ENCODE measurements at regions not wholly inside any gene's neighbourhood (a gene's known extent, or its start where the extent isn't known, plus 50 kb on each side); places are given as distances from the start of the nearest gene placed in this dataset.
"Not testable (repeated sequence)": the region's sequence is repeated elsewhere in the genome, so short reads cannot be mapped to it uniquely, and the experiment has no call there.

DNA sequence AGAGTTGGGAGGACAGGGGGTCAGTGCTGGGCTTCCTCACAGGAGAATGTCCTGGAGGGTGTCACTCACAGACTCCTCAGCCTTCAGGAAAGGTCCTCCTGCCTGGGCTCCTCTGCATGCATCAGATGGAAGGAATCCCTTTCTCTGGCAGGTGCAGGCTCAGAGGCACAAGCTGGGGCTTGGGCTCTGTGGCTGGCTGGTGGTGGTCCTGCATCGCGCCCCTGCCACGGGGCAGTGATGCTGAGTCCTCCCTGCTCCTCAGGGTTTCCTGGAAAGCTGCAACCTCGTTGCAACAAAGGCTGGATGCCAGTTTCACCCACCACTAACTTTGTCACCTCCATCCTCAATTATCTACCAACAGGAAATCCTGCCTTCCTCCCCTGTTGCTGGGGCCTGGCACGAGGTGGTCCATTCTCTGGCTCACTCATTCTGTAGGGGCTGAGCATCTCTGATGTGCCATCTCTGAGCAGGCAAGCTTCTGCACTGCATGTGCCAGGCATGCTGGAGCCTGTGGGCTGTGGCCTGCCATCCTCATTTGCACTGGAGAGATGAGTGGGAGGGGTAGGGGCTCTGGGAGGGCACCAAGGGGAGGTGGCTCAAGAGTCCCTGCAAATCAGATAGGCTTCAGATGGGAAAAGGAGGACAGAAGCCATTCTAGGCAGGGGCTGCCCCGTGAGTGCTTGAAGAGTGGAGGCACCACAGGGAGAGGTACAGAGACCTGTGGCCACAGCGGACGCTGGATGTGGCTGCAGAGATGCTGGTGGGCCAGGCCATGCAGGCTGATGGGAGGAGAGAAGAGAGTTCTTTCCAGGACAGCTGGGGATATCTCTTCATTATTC, 272.6 kb upstream of the HS6ST1 start:
- no peak for DNase-seq

DNA sequence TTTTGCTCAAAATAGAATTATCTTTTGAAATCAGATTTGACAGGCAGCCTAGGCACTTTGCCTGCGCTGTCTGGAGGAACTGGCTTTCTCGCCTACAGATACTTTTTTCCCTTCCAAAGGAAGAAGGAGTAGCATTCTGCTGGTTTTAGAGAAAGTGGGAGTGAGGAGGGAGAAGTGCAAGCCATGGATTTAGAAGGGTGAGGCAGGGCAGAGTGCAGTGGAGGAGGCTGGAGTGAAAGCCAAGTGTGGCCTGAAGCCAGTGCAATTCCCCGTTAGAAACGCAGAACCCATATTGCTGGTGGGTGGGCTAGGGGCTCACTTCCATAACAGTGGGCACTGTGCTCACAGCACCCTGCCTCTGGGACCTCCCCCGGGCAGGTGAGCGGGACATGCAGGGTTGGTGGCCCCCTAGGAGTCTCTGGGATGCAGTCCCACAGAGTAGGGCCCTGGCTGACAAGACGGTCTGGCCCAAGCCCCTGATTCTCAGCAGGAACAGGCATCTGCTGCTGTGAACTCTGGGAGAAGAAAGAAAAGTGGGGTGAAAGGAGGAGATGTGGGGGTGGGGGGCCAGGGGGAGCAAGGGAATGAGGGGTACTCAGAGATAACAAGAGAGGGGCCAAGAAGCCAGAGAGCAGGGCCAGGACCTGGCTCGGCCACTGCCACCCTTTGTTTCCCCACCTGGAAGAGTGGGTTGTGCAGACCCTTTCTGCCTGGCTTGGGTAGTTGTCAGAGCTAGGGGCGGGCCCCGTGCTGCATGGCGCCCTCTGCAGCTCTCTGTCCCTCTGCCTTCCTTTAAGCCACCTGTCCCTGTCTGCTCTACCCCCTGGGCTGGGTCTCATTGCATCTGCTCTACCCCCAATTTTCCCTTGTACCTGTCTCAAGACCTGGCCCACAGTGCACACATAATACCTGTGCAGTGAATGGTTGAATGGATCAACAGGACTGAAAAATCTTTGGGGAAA, 273.5 kb upstream of the HS6ST1 start:
- DNase-seq: no peak

DNA sequence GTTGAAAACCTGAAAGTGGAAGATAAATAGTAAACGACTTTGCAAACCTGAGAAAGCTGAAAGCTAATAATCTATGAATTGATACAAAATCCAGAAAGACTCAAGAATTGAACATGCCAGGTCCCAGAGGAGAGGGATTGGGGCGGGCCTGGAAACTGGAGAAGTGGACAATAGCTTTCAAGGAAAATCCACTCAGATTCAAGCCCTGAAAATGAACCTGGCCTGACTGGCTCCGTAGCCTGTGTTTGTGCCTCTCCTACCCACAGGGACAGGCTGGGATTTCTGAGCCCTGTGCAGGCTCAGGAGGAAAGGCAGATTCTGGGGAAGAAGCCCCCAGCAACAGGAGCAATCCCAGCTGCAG, 274.8 kb upstream of the HS6ST1 start:
- DNase-seq: no peak

DNA sequence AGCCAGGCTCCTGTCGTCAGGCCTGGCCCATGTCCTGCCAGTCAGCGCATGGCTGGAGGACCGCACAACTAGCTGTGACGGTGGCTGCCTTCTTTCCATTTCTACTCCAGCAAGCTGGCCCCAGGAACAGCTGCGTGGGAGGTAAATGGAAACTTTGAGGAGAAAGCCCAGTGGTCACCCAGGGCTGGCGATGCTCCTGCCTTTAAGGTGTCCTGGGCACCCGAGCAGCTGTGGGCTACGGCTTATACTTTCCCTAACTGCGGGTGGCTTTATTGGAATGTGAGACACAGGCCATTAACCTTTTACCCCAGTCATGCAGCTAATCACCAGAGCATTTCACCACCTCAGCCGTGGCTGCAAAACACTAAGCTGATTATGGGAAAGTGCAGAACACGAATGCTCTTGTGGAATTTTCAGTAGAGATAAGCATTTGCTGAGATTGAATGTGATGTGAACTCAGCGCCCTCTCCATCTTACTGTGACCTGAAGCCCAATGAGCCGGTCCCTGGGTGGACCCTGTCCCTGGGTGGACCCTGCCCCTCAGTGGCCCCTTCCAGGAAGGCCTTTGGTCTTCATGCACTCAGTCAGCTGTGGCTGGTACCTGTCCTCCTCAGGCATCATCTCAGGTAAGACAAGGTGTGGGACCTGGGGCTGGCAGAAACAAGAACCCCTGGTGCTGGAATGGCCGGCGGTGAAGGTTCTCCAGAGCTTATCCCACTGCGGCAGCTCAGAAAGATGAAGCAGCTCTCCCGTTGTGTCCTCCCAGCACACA, 275.4 kb upstream of the HS6ST1 start:
- no peak for DNase-seq

DNA sequence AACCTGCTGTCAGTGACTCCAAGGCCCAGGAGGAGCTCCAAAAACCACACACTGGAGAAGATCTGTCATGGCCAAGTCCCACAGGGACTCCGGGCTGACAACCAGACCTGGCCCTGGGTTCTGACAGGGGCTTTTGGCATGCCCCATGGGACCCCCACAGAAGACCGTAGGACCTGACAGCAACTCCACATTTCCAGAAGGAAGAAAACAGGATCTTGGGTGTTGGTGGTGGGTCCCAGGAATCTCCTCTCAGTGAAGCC, 275.9 kb upstream of the HS6ST1 start:
- DNase-seq: no peak

DNA sequence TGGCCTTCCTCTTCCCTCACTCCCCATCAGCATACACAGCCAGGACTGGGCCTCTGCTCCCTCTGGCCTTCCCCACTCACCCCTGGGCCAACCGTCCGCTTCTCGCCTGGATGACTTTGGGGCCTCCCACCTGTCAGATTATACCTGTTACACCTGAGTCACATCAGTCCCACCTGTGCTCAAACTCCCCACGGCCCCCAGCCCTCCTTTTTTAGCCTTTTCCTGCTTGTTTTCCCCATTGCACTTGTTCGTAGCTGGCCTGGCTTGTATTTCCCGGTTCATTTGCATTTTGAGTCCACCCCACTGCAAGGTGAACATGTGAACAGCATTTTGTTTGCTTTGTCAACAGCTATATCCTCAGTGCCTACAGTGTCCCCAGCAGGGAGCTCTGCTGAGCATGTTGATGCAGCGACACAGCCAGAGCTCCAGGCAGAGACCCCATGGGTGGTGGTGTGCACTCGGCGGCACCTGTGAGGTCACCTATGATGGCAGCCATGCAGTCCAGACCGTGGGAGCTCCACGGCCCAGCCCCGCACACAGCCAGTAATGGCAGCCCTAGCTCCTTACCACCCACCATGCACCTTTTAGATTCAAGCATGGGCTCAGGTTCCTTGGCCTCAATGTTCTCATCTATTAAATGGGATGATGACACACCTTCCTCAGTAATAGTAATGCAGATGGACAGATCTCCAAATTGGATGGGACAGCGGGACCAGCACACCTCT, 276.4 kb upstream of the HS6ST1 start:
- DNase-seq: no peak

DNA sequence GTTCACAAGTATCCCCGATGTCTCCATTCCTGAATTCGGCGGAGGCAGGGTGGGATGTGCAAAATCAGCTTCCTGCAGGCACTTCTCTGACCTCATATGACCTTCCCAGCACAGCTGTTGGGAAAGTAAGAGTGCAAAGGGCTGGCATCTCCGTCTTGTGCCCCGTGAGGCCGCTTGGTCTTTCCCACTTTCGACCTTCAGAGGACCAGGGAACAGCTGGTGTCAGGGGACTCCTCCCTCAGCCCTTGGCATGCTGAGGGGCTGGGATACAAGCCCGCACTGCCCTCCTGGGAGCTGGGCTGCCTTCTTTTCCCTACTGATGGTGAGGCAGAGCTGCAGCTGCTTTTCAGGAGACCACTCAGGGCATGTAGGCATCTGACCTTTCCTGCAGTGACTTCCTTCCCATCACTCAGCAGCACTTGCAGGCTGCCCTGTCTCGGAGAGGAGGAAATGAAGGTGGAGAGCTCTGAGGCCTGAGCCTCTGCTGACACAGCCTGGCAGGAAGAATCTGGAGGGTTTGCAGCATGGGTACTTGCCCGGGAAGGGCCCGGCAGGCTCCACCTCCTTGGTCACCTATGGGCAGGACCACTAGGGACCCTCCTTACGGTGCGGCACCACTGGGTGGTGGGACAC, 277.2 kb upstream of the HS6ST1 start:
- no peak for DNase-seq

DNA sequence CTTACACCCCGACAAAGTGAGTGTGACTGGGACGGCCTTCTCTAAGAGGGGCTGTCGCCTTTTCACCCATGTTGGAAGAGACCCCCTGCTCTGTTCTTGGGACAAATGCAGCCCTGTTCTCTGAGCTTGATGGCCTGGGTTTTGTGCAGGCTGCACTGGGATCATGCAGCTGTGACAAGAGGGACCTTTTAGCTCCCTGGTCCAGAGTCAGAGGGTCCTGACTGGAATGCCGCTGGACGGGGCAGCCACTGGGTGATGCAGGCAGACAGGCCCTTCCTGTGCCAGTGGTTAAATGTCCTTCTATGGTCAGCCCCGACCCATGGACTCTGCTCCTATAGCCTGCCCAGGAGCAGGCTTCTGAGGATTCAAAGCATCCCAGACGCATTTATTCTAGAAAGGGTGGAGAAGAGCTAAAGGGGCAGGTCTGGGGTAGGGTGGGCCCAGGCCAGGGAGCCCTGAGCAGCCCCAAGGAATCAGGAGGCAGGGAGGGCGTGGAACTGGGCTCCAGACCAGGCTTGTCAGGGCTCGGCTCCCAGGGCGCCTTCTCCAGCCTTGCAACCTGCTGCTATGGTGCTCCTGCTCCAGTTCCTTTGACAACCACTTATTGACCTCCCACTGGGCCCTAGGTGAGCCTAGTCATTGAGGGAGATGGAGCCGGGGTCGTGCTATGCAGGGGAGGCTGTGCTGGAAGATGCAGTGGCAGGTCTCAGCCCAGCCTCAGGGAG, 277.9 kb upstream of the HS6ST1 start:
- DNase-seq: no peak

DNA sequence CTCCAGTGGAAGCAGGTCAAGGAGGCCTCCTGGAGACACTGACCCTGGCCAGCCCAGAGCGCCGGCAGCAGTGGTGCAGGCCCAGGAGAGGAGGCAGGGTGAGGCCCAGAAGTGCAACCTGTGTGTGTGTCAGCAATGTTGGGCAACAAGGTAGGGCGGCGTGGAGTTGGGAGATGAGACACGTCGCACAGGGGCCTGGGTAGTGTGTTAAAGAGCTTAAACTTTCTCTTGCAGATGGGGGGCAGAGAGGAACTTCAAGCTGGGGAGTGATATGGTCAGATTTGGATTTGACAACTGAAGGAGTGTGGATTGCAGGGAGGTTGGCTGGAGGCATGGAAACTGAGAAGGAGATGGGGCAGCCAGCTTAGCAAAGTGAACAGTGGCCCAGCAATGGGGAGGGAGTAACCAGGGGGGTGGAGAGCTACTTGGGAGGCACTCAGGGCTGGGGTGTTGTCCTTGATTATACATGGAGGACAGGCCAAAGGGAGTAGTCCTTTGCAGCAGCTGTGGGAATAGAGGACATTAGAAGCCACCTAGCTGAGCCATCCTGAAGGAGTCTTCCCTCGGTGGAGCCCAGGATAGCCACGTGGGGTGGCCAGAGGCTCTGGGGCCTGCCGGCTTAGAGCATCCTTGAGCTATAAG, 278.6 kb upstream of the HS6ST1 start:
- DNase-seq: no peak

DNA sequence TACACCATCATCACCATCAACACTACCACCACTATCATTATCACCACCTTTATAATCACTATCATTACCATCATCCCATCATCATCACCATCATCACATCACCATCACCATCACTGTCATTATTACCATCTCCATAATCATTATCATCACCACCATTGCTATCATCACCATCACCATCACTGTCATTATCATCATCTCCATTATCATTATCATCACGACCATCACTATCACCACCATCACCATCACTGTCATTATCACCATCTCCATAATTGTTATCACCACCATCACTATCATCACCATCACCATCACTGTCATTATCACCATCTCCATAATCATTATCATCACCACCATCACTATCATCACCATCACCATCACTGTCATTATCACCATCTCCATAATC, 279.6 kb upstream of the HS6ST1 start:
- DNase-seq: not testable (repeated sequence)

DNA sequence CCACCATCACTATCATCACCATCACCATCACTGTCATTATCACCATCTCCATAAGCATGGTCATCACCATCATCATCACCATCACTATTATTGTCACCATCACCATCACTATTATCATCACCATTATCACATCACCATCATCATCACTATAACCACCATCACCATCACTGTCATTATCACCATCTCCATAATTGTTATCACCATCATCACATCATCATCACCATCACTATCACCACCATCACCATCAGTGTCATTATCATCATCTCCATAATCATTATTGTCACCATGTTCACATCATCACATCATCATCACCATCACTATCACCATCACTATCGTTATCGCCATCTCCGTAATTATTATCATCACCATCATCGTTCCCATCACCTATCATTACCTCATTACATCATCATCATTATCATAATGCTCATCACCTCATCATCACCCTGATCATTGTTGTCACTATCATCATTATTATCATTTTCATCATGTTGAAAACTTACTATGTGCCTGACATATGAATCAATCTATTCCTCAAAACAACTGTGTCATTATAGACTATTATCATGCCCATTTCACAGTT, 280.3 kb upstream of the HS6ST1 start:
- no peak for DNase-seq

DNA sequence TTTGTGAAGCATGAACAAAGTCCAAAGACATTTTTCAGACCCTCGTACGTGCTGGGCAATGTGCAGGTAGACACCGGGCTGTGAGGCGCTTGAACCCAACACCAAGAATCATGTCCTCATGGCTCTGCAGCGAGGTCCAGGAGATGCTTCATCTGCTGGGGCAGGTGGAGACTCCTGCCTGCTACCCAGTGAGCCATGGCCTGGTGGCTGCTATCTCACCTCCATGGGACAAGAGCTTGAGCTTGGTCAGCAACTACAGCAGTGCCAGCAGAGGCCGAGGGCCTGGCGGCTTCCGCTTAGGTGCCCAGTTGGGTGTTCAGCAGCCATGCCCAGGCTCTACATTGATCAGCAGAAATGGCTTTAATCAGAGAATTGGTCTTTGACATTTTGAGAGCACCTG, 281.0 kb upstream of the HS6ST1 start:
- DNase-seq: no peak

DNA sequence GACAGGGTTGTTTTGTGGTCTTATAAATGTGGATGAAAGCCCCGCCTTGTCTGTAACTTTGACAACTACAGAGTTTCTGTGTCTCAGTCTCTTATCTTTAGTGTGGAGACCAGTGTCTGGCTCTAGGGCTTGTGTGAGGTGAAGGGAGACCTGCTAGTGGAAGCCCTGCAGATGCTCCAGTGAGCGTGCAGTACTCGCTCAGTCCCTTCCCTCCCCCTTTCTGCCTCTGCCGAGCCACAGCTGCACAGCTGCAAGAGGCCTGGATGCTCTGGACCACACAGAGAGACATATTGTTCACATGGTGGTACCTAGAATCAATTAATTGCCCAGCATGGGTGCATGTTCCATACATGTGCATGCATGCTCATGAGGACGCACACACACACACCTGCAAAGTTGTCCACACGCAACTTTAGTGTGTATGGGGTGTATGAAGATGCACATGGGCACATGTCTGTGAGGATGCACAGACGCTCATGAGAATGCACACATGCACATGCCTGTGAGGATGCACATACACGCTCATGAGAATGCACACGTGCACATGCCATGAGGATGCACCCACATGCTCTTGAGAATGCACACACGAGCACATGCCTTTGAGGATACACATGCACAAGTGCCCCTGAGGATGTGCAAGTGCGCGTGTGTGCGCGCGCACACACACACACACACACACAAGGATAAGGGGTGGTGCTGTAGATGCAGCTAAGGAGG, 282.1 kb upstream of the HS6ST1 start:
- DNase-seq: no peak

DNA sequence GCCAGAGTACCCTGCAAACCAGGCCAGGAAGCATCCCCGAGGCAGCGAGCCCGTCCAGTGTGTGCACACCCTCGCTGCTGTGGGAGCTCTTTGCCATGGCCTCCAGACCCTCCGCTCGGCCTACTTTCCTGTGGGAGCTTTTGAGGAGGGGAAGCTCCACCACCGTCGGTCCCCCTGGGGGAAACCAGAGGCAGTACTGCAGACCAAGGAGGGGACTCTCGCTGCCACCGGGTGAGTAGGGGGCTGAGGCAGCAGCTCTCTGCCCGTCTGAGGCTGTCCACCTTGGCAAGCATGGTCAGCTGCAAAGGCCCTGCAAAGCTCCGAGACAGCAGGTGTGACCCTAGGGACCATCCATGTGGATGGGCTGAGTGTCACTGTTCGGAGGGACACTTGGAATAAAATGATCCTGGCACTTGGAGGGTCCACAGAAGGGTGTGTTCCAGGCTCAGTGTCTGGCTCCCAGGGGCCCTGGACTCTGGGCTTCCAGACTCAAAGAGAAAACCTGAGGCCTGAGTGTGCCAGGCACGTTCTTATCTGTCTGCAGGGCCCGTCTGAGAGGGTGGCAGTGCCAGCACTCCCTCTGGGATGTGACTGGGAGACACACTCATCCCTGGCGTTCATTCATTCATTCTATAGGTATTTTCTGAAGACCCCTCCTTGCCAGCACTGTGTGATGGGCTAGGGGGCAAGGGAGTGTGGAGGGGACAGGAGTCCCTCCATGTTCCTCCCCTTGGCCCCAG, 282.8 kb upstream of the HS6ST1 start:
- DNase-seq: no peak

DNA sequence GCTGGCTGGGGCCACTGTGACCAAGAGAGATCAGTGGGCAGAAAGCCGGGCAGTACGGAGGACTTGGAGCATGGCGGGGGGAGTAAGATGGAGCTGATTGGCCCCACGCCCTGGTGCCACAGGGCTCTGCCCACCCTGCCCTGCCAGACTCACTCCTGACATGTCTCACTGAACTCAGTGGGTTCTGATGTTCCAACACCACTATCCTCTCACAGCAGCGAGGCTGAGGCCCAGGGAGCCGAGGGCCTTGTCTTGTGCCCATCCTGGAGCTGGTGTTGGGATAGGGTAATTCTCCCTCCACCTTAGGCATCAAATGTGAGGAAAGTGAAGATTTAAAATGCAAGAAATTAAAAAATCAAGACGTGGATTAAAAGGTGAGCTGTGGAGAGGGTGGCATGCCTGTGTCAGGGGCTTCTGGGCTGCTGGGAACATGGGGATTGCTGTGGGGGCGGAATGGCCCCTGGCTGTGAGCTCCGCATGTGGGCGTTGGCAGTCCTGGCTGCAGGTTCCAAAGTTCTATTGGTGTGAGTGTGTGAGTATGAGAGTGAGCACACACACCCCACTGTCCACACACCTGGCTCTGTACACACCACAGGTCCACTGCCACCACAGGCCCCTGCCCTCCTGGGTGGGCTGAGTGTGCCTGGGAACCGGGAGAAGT, 283.5 kb upstream of the HS6ST1 start:
- DNase-seq: no peak

DNA sequence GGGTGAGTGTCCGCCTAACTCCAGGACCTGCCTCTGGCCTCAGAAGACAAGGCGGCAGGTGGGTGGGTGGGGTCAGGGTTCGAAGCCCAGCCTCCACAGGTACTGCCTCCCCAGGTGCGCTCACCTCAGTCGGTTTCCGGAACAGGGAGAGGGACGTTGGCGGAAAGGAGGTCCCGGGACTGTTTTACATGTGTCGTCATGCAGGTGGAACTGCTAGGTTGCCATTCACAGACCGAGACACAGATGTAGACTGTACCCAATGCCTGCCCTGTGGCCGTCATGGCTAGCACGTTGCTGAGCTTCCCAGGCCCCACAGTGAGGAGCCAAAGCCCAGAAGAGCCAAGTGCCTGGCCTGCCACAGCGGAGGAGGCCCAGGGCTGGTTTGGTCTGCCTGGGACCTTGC, 284.0 kb upstream of the HS6ST1 start:
- DNase-seq: no peak

DNA sequence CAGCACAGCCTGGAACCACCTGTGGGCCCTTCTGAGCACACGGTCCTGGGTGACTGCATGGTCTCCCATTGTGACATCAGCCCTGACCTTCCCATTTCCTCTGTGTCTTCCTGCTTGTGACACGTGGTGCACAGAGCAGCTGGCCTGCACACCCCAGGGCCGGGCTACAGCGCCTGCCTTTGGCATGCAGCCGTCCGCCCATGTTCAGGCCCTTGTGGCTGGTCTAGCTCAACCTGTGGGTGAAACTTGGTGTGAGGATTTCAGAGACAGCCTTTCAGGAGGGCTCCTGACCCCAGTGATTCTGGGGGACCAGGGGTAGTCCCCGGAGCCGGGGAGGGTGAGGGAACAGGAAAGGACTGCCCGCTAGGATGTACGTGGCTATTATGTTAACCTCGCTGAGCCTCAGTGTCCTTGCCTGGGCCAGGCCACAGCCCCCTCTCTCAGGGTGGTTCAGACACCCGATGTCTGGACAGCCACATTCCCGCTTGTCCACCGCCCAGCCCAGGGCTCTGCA, 284.8 kb upstream of the HS6ST1 start:
- DNase-seq: no peak

DNA sequence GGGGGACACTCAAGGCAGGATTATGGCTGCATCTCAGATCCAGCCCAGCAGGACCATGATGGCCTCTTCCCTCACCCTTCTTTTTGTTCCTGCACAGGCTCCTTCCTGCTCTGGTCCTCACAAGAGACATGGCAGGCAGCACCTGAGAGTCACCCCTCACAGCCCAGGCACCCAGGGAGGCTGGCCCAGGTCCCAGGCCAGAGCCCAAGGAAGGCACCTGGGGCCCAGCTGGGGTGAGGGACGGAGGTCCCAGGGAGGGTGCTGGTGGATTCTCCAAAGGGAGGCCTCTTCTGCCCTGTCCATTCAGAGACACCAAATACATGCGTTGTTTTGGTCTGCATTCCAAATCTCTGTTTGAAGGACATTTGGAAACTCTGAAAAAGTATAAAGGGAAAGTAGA, 285.4 kb upstream of the HS6ST1 start:
- no peak for DNase-seq

DNA sequence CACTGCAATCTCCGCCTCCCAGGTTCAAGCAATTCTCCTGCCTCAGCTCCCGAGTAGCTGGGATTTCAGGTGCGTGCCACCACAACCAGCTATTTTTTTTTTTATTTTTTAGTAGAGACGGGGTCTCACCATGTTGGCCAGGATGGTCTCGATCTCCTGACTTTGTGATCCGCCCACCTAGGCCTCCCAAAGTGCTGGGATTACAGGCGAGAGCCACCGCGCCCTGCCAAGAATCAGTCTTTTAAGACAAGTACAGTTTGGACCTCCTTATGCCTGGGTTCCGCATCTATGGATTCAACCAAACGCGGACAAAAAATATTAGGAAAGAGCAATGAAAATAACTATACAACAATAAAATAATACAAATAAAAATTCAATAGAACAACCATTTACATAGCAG, 285.9 kb upstream of the HS6ST1 start:
- DNase-seq: not testable (repeated sequence)
